Colonic mucosa (tissue), 4 donors: ENCODE measurements at regions not wholly inside any gene's neighbourhood (a gene's known extent, or its start where the extent isn't known, plus 50 kb on each side); places are given as distances from the start of the nearest gene placed in this dataset.

Experiments
- DNase-seq: peaks from one replicate; pipeline ENCODE4 v3.0.0-alpha.2; 2020
- H3K27ac ChIP-seq: fragments of 200-600 bp; one replicate; pipeline ENCODE4 v1.8.0; 2021
- H3K27me3 ChIP-seq: fragments of 200-600 bp; one replicate; pipeline ENCODE4 v1.8.0; 2021
- H3K36me3 ChIP-seq: fragments of 200-600 bp; one replicate; pipeline ENCODE4 v1.8.0; 2021
- H3K4me1 ChIP-seq: fragments of 200-600 bp; one replicate; pipeline ENCODE4 v1.8.0; 2021; ENCODE audit warnings: mild to moderate bottlenecking
- H3K4me3 ChIP-seq: fragments of 200-600 bp; one replicate; pipeline ENCODE4 v1.8.0; 2021
- H3K9ac ChIP-seq, 2 donors: one replicate each; pipeline ENCODE4 v1.7.0; 2013; ENCODE audit warnings: control low read depth in 2 of 2, low read depth in 2 of 2, low read length in 2 of 2
- H3K9me3 ChIP-seq: fragments of 200-600 bp; one replicate; pipeline ENCODE4 v1.8.0; 2021
- CTCF ChIP-seq: fragments of 200-600 bp; IDR thresholded peaks from one replicate; pipeline ENCODE4 v1.8.0; 2022; ENCODE audit warnings: antibody characterized with exemption, mild to moderate bottlenecking
- intact Hi-C: fragments of 100-400 bp; cut with DNase I; formaldehyde crosslinking; loops from one replicate; pipeline ENCODE4 v1.14.1; 2022
- donor health status: healthy.
- donor health status: DM: no; HTN: no; CAD: no.
- donor health status: DM: no; HTN: no; CAD: no.

- Histone ChIP-seq H3K9ac (no peak overlapping the region), H3K4me1 (no peaks in the 10 kb centered on the region), H3K27me3 (no peaks in the 10 kb centered on the region), H3K9me3 (no peaks in the 10 kb centered on the region), H3K4me3 (no peak overlapping the region), H3K36me3 (no peaks in the 10 kb centered on the region), H3K27ac (no peak overlapping the region)
- no peak for DNase-seq
- TF ChIP-seq CTCF = no peak
- intact Hi-C loops = no loop called here
Observed at GRCh38 chrX:140190441-140191108, 225.3 kb upstream of the CXorf66 start.

GRCh38 chrX:140180585-140180984 lies 215.3 kb upstream of the CXorf66 start:
- TF ChIP-seq CTCF = no peak
- no peak overlapping the region for H3K9ac ChIP-seq
- no peak for DNase-seq

GRCh38 chrX:140177821-140178220 lies 212.5 kb upstream of the CXorf66 start:
- intact Hi-C loops = no loop called here
- Histone ChIP-seq H3K27ac (no peak overlapping the region), H3K36me3 (no peaks in the 10 kb centered on the region), H3K4me3 (no peak overlapping the region), H3K9me3 (no peaks in the 10 kb centered on the region), H3K9ac (no peak overlapping the region), H3K27me3 (no peaks in the 10 kb centered on the region), H3K4me1 (no peaks in the 10 kb centered on the region)
- no peak for TF ChIP-seq CTCF
- DNase-seq = no peak

More at GRCh38 chrX:140180585-140180984, 215.3 kb upstream of the CXorf66 start:
- no peak overlapping the region for H3K27ac ChIP-seq
- no peaks in the 10 kb centered on the region for H3K4me1 ChIP-seq
- H3K27me3 ChIP-seq = no peaks in the 10 kb centered on the region
- no peak overlapping the region for H3K4me3 ChIP-seq
- H3K36me3 ChIP-seq = no peaks in the 10 kb centered on the region
- intact Hi-C loops = no loop called here
- no peaks in the 10 kb centered on the region for H3K9me3 ChIP-seq

- intact Hi-C loops = no loop called here
- H3K9ac ChIP-seq = no peak overlapping the region
- H3K4me1 ChIP-seq = no peaks in the 10 kb centered on the region
- H3K36me3 ChIP-seq = no peaks in the 10 kb centered on the region
- no peak for DNase-seq
- H3K9me3 ChIP-seq = no peaks in the 10 kb centered on the region
- no peak overlapping the region for H3K27ac ChIP-seq
- no peak for TF ChIP-seq CTCF
- H3K4me3 ChIP-seq = no peak overlapping the region
- no peaks in the 10 kb centered on the region for H3K27me3 ChIP-seq
Observed at GRCh38 chrX:140172401-140172800, 207.1 kb upstream of the CXorf66 start.

GRCh38 chrX:140167551-140167950 lies 202.2 kb upstream of the CXorf66 start:
- no peak overlapping the region for H3K4me3 ChIP-seq
- no peaks in the 10 kb centered on the region for H3K4me1 ChIP-seq
- intact Hi-C loops = no loop called here
- DNase-seq = no peak
- no peaks in the 10 kb centered on the region for H3K27me3 ChIP-seq
- H3K9me3 ChIP-seq = no peaks in the 10 kb centered on the region
- TF ChIP-seq CTCF = no peak
- no peaks in the 10 kb centered on the region for H3K36me3 ChIP-seq
- H3K27ac ChIP-seq = no peak overlapping the region
- no peak overlapping the region for H3K9ac ChIP-seq
